Activated naive CD8-positive, alpha-beta T cell treated with anti-CD3 and anti-CD28 coated beads for 36 hours (primary cell): ENCODE measurements at regions not wholly inside any gene's neighbourhood (a gene's known extent, or its start where the extent isn't known, plus 50 kb on each side); places are given as distances from the start of the nearest gene placed in this dataset.

Experiments
- DNase-seq: peaks from one replicate; pipeline ENCODE4 v3.0.0; 2021
- H3K27ac Mint-ChIP-seq: one replicate; pipeline ENCODE4 v1.8.0; 2022; ENCODE audit warnings: mild to moderate bottlenecking, moderate library complexity, mixed read lengths
- H3K27me3 Mint-ChIP-seq: one replicate; pipeline ENCODE4 v1.8.0; 2022; ENCODE audit warnings: mild to moderate bottlenecking, mixed read lengths
- H3K36me3 Mint-ChIP-seq: one replicate; pipeline ENCODE4 v1.8.0; 2021; ENCODE audit warnings: mild to moderate bottlenecking, mixed read lengths
- H3K4me1 Mint-ChIP-seq: one replicate; pipeline ENCODE4 v1.8.0; 2021; ENCODE audit warnings: mixed read lengths
- H3K4me3 Mint-ChIP-seq: one replicate; pipeline ENCODE4 v1.8.0; 2022; ENCODE audit warnings: mild to moderate bottlenecking, moderate library complexity, mixed read lengths
- H3K9me3 Mint-ChIP-seq: one replicate; pipeline ENCODE4 v1.8.0; 2022; ENCODE audit warnings: mixed read lengths

DNA sequence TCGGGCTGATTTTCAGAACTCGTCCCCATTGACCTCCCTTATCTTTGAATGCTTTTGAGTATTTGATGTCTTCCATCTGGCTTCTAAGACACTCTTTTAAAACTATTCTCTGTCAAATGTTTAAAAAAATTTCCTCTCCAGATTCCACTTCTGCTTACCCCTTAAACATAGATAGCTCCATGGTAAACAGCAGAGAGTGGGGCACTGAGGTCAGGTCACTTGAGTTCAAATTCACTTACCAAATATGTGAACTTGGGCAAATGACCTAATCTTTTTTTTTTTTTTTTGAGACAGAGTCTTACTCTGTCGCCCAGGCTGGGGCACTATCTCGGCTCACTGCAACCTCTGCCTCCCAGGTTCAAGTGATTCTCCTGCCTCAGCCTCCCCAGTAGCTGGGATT lies 126.8 kb upstream of the CPSF6 start:
- no peak for DNase-seq
- Mint-ChIP-seq H3K27ac (no peak overlapping the region), H3K4me3 (no peak overlapping the region), H3K4me1 (no peaks in the 10 kb centered on the region), H3K9me3 (no peaks in the 10 kb centered on the region), H3K27me3 (no peaks in the 10 kb centered on the region), H3K36me3 (no peaks in the 10 kb centered on the region)

DNA sequence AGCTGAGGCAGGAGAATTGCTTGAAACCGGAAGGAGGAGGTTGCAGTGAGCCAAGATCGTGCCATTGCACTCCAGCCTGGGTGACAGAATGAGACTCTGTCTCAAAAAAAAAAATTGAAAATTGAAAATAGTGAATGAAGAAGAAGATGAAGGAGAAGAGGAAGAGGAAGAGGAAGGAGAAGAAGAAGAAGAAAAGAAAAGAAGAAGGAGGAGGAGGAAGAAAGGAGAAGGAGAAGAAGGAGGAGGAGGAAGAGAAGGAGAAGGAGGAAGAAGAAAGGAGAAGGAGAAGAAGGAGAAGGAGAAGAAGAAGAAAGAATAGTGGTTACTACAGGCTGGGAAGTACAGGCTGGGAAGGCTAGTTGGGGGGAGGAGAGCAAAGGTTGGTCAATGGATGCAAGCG lies 124.3 kb upstream of the CPSF6 start:
- H3K4me1 Mint-ChIP-seq = no peaks in the 10 kb centered on the region
- H3K4me3 Mint-ChIP-seq = no peak overlapping the region
- no peak for DNase-seq
- no peak overlapping the region for H3K27ac Mint-ChIP-seq
- no peaks in the 10 kb centered on the region for H3K36me3 Mint-ChIP-seq
- H3K9me3 Mint-ChIP-seq = no peaks in the 10 kb centered on the region
- H3K27me3 Mint-ChIP-seq = no peaks in the 10 kb centered on the region

GRCh38 chr12:69115951-69116350 lies 123.4 kb upstream of the CPSF6 start:
- Mint-ChIP-seq H3K4me3 (no peak overlapping the region), H3K27ac (no peak overlapping the region), H3K4me1 (no peaks in the 10 kb centered on the region), H3K9me3 (no peaks in the 10 kb centered on the region), H3K36me3 (no peaks in the 10 kb centered on the region), H3K27me3 (no peaks in the 10 kb centered on the region)
- DNase-seq = no peak

GRCh38 chr12:69117566-69118266 lies 121.7 kb upstream of the CPSF6 start:
- no peaks in the 10 kb centered on the region for H3K27me3 Mint-ChIP-seq
- H3K27ac Mint-ChIP-seq = no peak overlapping the region
- no peaks in the 10 kb centered on the region for H3K4me1 Mint-ChIP-seq
- H3K9me3 Mint-ChIP-seq = no peaks in the 10 kb centered on the region
- H3K36me3 Mint-ChIP-seq = no peaks in the 10 kb centered on the region
- DNase-seq = no peak
- no peak overlapping the region for H3K4me3 Mint-ChIP-seq

DNA sequence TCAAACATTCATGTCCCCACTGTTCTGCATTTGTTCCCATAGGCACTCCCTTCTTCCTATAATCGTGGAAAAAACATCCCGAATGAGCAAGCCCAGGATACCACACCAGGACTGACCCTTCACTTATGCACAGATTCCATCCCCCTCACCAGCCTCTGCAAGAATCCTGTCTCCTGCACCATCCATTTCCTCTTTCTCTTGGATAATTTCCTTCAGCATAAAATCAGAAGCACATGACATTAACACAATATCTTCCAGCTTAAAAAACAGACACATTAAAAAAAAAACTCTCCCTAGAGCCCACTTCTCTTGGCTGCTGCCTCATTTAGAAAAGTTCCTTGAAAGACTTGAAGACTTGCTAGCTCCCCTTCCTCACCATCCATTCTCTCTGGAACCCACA lies 120.9 kb upstream of the CPSF6 start:
- Mint-ChIP-seq H3K27ac (no peak overlapping the region), H3K36me3 (no peaks in the 10 kb centered on the region), H3K4me3 (no peak overlapping the region), H3K27me3 (no peaks in the 10 kb centered on the region), H3K4me1 (no peaks in the 10 kb centered on the region), H3K9me3 (no peaks in the 10 kb centered on the region)
- no peak for DNase-seq

DNA sequence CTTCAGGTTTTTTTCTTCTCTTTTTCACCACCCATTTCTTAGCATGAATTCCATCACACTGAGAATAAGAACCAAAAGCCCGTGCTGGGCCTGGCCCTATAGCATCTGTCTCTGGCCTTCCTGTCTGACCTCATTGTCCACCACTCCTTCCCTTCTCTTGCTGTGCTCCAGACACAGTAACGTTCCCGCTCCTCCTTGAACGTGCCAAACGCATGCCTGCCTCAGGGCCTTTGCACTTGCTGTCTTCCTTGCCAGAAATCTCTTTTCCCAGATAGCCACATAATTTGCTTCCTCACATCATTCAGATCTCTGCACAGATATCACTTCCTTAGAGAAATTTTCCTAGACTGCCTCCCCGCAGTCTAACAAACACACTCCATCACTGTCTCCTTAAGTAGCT lies 119.6 kb upstream of the CPSF6 start:
- H3K4me3 Mint-ChIP-seq = no peak overlapping the region
- H3K27ac Mint-ChIP-seq = no peak overlapping the region
- H3K4me1 Mint-ChIP-seq = no peaks in the 10 kb centered on the region
- no peaks in the 10 kb centered on the region for H3K9me3 Mint-ChIP-seq
- no peaks in the 10 kb centered on the region for H3K27me3 Mint-ChIP-seq
- H3K36me3 Mint-ChIP-seq = no peaks in the 10 kb centered on the region
- no peak for DNase-seq

DNA sequence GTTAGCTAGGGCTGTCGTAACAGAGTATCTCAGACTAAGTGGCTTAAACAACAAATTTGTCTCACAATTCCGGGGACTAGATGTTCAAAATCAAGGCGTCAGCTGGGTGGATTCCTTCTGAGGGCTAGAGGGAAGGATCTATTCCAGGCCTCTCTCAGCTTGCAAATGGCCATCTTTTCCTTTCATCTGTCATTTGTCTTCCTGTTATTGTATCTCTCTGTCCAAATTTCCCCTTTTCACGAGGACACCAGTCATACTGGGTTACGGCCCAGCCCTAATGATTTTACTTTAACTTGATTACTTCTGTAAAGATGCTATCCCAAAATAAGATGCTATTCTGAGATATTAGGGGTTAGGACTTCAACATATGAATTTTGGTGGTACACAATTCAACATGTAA lies 119.0 kb upstream of the CPSF6 start:
- no peak for DNase-seq
- Mint-ChIP-seq H3K36me3 (no peaks in the 10 kb centered on the region), H3K9me3 (no peaks in the 10 kb centered on the region), H3K4me1 (no peaks in the 10 kb centered on the region), H3K4me3 (no peak overlapping the region), H3K27ac (no peak overlapping the region), H3K27me3 (no peaks in the 10 kb centered on the region)

DNA sequence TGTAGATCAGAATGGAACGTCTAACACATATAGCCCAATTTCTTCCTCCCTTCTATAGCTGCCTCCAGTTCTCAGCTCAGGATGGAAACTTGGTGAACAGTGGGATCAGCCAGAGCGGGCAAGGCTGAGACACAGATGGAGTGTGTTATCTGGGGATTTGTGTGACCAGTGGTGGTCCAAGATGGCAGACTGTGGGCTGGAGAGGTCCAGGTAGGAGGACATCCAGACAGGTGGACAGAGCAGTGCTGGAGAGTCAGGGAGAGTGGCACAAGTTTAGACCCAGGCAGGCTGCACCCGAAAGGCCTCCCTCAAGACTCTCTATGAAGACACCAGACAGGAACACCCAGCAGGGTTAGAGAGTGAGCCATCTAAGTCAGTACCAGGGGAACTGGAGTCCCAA lies 116.1 kb upstream of the CPSF6 start:
- H3K4me1 Mint-ChIP-seq = no peaks in the 10 kb centered on the region
- no peaks in the 10 kb centered on the region for H3K27me3 Mint-ChIP-seq
- no peak overlapping the region for H3K27ac Mint-ChIP-seq
- no peaks in the 10 kb centered on the region for H3K36me3 Mint-ChIP-seq
- no peak overlapping the region for H3K4me3 Mint-ChIP-seq
- DNase-seq = no peak
- H3K9me3 Mint-ChIP-seq = no peaks in the 10 kb centered on the region

DNA sequence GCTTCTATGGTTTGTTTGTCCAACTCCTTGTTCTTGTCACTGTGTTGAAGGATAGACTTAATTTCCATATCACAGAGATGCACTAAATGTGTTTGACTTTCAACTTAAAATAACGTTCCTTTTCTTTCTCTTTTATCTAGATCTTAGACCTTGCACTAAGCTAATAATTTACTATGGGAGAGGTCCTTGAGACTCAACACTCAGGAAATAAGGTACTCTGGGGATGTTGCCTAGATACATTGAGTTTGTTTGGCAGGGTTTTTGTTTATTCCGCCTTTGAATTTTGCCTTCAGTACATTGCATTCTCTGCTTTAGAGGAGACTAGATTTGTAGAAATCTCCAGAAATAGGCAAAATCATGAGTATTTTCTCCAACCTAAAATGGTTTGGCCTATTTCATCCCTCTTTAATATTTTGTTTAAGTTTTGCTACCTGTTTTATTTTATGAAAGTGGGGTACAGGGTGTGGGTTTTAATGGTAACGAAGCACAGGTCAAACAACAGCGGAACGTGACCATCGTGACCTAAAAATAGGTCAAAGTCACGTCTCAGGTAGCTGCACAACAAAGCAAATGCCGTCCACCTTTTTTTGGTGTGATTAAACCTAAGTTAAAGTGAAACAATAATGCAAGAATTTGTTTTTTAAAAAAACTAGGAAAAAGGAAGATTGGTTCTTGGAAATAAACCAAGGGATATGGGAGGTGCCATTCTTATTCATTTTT lies 115.3 kb upstream of the CPSF6 start:
- no peak for DNase-seq
- Mint-ChIP-seq H3K27ac (no peak overlapping the region), H3K27me3 (no peaks in the 10 kb centered on the region), H3K36me3 (no peaks in the 10 kb centered on the region), H3K4me3 (no peak overlapping the region), H3K9me3 (no peaks in the 10 kb centered on the region), H3K4me1 (no peaks in the 10 kb centered on the region)

GRCh38 chr12:69129017-69129416 lies 110.4 kb upstream of the CPSF6 start:
- Mint-ChIP-seq H3K4me3 (no peak overlapping the region), H3K4me1 (no peaks in the 10 kb centered on the region), H3K27ac (no peak overlapping the region), H3K27me3 (peaks cover 5% of the 10 kb centered on the region), H3K36me3 (no peaks in the 10 kb centered on the region), H3K9me3 (no peaks in the 10 kb centered on the region)
- DNase-seq = no peak

- peaks cover 10% of the 10 kb centered on the region for H3K27me3 Mint-ChIP-seq
- H3K4me3 Mint-ChIP-seq = no peak overlapping the region
- no peak for DNase-seq
- no peaks in the 10 kb centered on the region for H3K36me3 Mint-ChIP-seq
- H3K27ac Mint-ChIP-seq = no peak overlapping the region
- no peaks in the 10 kb centered on the region for H3K4me1 Mint-ChIP-seq
- no peaks in the 10 kb centered on the region for H3K9me3 Mint-ChIP-seq
Observed at GRCh38 chr12:69129564-69129963, 109.8 kb upstream of the CPSF6 start.

DNA sequence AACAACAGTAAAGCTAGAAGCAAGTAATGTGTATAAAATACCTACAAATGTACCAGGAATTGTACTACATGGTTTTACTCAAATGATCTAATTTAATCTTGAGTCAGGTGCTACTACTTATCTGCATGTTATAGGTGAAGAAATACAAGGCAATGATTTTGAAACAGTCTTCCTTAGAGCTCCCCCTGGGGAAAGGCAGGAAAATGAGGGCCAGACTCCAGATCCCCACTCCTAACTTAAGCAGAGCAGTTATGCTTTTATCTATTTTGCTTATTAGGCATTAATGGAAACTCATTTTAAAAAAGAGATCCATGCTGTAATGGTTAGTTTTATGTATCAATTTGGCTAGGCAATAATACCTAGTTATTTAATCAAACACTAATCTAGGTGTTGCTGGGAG lies 109.3 kb upstream of the CPSF6 start:
- Mint-ChIP-seq H3K36me3 (no peaks in the 10 kb centered on the region), H3K27ac (no peak overlapping the region), H3K4me1 (no peaks in the 10 kb centered on the region), H3K4me3 (no peak overlapping the region), H3K9me3 (no peaks in the 10 kb centered on the region), H3K27me3 (peaks cover 10% of the 10 kb centered on the region)
- no peak for DNase-seq

- Mint-ChIP-seq H3K4me3 (no peak overlapping the region), H3K4me1 (no peaks in the 10 kb centered on the region), H3K27ac (no peak overlapping the region), H3K27me3 (peaks cover 10% of the 10 kb centered on the region), H3K9me3 (no peaks in the 10 kb centered on the region), H3K36me3 (no peaks in the 10 kb centered on the region)
- no peak for DNase-seq
Observed at GRCh38 chr12:69131077-69131476, 108.3 kb upstream of the CPSF6 start.

- Mint-ChIP-seq H3K36me3 (peaks cover 4% of the 10 kb centered on the region), H3K4me1 (no peaks in the 10 kb centered on the region), H3K9me3 (peaks cover 25% of the 10 kb centered on the region), H3K4me3 (no peak overlapping the region), H3K27ac (no peak overlapping the region), H3K27me3 (peaks cover 23% of the 10 kb centered on the region)
- DNase-seq = no peak
Observed at GRCh38 chr12:69136931-69137613, 102.3 kb upstream of the CPSF6 start.

GRCh38 chr12:69141074-69141473 lies 98.3 kb upstream of the CPSF6 start:
- H3K4me3 Mint-ChIP-seq = no peak overlapping the region
- H3K27me3 Mint-ChIP-seq = peaks cover 12% of the 10 kb centered on the region
- DNase-seq = no peak
- peaks cover 25% of the 10 kb centered on the region for H3K9me3 Mint-ChIP-seq
- peaks cover 4% of the 10 kb centered on the region for H3K36me3 Mint-ChIP-seq
- no peak overlapping the region for H3K27ac Mint-ChIP-seq
- H3K4me1 Mint-ChIP-seq = no peaks in the 10 kb centered on the region

DNA sequence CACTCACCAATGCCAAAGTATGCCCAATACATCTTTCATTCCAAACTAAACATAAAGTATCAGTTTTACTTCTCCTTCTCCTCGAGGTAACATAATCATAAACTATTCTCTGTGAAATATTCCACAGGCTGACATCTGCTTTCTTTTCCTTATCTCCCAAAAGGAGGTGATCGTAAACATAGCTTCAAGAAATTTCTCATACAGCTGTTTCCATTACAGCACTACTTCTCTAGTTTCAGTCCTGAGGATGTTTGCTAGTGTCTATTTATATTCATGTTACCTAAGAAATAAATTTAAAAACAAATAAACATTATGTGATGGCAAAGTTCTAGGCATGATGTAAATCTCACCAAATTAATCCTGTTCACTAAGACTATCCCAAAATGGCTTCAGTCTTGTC lies 90.1 kb upstream of the CPSF6 start:
- H3K4me1 Mint-ChIP-seq = peaks cover 10% of the 10 kb centered on the region
- H3K27ac Mint-ChIP-seq = no peak overlapping the region
- no peaks in the 10 kb centered on the region for H3K27me3 Mint-ChIP-seq
- no peaks in the 10 kb centered on the region for H3K9me3 Mint-ChIP-seq
- no peak overlapping the region for H3K4me3 Mint-ChIP-seq
- DNase-seq = no peak
- no peaks in the 10 kb centered on the region for H3K36me3 Mint-ChIP-seq
